COLO668 (cell line): ENCODE measurements at regions not wholly inside any gene's neighbourhood (a gene's known extent, or its start where the extent isn't known, plus 50 kb on each side); places are given as distances from the start of the nearest gene placed in this dataset.
"Not testable (repeated sequence)": the region's sequence is repeated elsewhere in the genome, so short reads cannot be mapped to it uniquely, and the experiment has no call there.

Source experiments
- DNase-seq: peaks from one replicate; lab custom pipeline; 2025; ENCODE audit not compliant: unreplicated experiment; lab: John Stamatoyannopoulos, UW

GRCh38 chr9:94033383-94033782 lies 50.9 kb upstream of the PTPDC1 start:
- DNase-seq, result no peak

GRCh38 chr9:94031946-94032345 lies 52.3 kb upstream of the PTPDC1 start:
- DNase-seq, result no peak

DNA sequence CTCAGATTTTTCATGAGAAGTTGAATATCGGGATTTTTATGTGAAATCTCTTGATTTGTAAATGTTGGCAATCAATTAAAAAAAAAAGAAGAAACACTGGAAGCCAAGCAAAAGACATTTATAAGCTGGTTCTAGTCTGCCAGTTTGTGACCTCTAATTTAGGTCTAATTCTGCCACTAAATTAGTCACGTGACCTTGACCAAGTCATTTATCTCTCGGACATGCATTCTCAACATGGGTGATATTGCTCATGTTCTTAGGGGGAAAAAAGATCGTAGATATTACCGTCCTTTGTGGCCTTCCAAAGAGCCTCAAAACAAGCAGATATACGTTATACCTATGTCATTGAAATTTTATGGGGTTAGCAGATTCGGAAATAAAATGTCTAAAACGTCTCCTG lies 52.9 kb upstream of the PTPDC1 start:
- no peak for DNase-seq

- peak; percentile 94 for DNase-seq
Measured at GRCh38 chr9:94030318-94031179, 53.7 kb upstream of the PTPDC1 start.

GRCh38 chr9:94029932-94030317 lies 54.3 kb upstream of the PTPDC1 start:
- DNase-seq, result no peak

- no peak for DNase-seq
Measured at GRCh38 chr9:94026816-94027215, 57.4 kb upstream of the PTPDC1 start.

DNA sequence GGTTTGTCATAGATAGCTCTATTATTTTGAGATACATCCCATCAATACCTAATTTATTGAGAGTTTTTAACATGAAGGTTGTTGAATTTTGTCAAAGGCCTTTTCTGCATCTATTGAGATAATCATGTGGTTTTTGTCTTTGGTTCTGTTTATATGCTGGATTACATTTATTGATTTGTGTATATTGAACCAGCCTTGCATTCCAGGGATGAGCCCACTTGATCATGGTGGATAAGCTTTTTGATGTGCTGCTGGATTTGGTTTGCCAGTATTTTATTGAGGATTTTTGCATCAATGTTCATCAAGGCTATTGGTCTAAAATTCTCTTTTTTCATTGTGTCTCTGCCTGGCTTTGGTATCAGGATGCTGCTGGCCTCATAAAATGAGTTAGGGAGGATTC lies 61.8 kb upstream of the PTPDC1 start:
- DNase-seq, result not testable (repeated sequence)

DNA sequence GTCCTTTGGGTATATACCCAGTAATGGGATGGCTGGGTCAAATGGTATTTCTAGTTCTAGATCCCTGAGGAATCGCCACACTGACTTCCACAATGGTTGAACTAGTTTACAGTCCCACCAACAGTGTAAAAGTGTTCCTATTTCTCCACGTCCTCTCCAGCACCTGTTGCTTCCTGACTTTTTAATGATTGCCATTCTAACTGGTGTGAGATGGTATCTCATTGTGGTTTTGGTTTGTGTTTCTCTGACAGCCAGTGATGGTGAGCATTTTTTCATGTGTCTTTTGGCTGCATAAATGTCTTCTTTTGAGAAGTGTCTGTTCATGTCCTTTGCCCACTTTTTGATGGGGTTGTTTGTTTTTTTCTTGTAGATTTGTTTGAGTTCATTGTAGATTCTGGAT lies 63.4 kb upstream of the PTPDC1 start:
- not testable (repeated sequence) for DNase-seq

- no peak for DNase-seq
Measured at GRCh38 chr9:94018628-94019027, 63.5 kb upstream of the BARX1 start.

DNA sequence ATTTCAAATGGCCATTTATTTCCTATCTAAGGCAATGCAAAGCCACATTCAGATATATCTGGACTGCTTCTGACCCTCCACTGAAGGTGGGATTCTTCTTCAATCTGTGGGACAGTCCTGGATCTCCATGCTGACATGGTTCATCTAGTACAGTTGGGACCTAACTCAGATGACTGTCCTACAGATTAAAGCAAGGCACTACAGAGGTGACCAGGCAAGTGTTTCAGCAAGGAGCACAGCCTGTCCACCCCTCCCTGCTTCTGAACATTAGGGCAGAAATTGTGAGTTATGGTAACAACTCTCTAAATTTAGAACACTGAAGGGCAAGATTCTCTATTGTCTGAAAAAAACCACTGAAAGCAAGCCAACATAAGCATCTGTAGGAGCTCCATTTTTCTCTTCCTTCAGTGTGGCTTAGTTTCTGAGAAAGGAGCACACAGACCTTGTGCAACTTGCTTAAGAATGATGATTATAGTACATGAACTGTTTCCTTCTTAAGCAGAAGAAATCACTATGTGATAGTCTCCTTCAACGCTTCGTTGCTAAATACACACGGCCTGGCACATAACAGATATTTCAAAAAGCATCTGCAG lies 62.9 kb upstream of the BARX1 start:
- no peak for DNase-seq

GRCh38 chr9:94016744-94017143 lies 61.6 kb upstream of the BARX1 start:
- no peak for DNase-seq

- DNase-seq, result peak; percentile 36
Measured at GRCh38 chr9:94014920-94015319, 59.8 kb upstream of the BARX1 start.

DNA sequence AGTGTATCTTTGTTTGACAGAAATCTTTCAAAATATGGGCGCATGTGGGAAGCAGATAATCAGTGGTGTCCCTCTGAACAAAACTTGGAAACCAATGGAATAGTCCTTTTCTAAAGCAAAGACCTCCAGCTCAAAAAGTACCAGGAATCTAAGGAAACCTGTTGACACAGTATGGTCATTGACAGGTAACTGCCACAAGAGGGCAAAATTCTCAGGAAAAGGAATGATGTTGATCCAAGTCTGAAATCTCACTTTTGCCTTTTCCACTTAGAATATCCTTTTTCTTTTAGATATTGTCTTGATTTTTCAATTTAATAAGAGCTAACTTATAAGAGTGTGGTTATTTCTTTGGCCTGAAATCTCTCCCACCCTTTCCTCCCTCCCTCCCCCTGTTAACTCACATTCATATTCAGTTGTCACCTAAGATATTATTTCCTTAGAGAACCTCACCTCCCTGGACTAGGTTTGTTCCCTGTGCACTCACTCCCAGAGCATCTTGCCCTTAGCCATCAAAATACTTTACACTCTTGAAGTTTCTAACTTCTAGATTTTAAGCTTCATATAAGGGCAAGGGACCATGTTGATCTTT lies 59.0 kb upstream of the BARX1 start:
- no peak for DNase-seq

- DNase-seq, result no peak
Measured at GRCh38 chr9:94010980-94011533, 55.9 kb upstream of the BARX1 start.

DNA sequence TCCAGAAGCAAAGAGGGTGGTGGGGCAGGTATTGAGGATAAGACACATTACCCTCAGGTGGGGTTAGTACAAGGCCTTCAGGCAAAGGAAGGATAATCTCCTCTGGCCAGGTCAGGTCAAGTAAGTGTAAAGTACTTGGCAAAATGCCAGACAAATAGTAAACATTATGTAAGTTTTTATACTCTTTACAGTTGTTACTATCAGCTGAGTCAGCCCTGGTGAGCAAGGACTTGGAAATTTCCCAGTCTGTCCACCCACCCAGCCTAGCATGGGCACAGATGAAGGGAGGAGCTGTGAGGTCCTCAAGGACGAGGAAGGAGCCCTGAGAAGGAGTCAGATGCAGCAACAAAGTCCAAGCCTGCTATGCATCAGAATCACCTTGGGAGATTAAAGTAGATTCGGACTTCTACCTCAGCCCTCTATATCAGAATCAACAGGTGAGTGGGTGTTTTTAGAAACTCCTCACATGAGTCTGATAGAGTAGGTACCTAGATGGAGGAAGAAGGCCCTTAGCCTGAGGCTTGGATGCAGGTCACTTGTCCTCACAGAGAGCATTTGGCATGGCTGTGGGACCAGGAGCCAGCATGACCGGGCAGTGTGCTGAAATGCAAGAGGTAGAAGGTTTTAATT lies 50.2 kb upstream of the BARX1 start:
- DNase-seq, result no peak
